ENCODE measurements at regions not wholly inside any gene's neighbourhood (a gene's known extent, or its start where the extent isn't known, plus 50 kb on each side); places are given as distances from the start of the nearest gene placed in this dataset.

- no peak for TF ChIP-seq CTCF (IDR thresholded peaks at IDR 0.05)
- TF ChIP-seq POLR2AphosphoS5 (IDR thresholded peaks at IDR 0.05), result no peak
- no peak for TF ChIP-seq EP300 (IDR thresholded peaks at IDR 0.05)
- TF ChIP-seq POLR2A (IDR thresholded peaks at IDR 0.05; ENCODE audit: low read depth), result no peak
These were observed 1314.9 kb upstream of the CDH6 start for GRCh38 chr5:29878599-29878998.
